HL-60 (cell line): ENCODE measurements at regions not wholly inside any gene's neighbourhood (a gene's known extent, or its start where the extent isn't known, plus 50 kb on each side); places are given as distances from the start of the nearest gene placed in this dataset.

Source experiments
- DNase-seq, 2 experiments: peaks; one replicate each; pipeline ENCODE4 v3.0.0-alpha.2; 2010 to 2020; ENCODE audit warnings: low read depth in 1 of 2, low spot score in 1 of 2
- H3K27ac ChIP-seq: fragments of 250-450 bp; sonication (Bioruptor Pico); replicated peaks from 2 replicates; pipeline ENCODE4 v1.5.1; 2020; ENCODE audit warnings: mild to moderate bottlenecking, moderate library complexity
- H3K27me3 ChIP-seq: fragments of 250-450 bp; sonication (Bioruptor Pico); 2 replicates; pipeline ENCODE4 v1.5.1; 2021; ENCODE audit warnings: mild to moderate bottlenecking, moderate library complexity; ENCODE audit not compliant: insufficient read depth, poor library complexity, severe bottlenecking
- H3K4me3 ChIP-seq: replicated peaks from 2 replicates; pipeline ENCODE4 v1.5.1; 2011; ENCODE audit warnings: mild to moderate bottlenecking, control low read depth, low read length; ENCODE audit not compliant: insufficient read depth
- CTCF ChIP-seq: IDR thresholded peaks from one replicate; pipeline ENCODE4 v1.5.1; 2011; ENCODE audit warnings: low read length, control low read depth, inconsistent platforms; ENCODE audit not compliant: insufficient read depth
- GABPA ChIP-seq: IDR thresholded peaks from 2 replicates; pipeline ENCODE4 v1.6.1; 2012; ENCODE audit warnings: low read depth
- POLR2AphosphoS5 ChIP-seq: IDR thresholded peaks from 2 replicates; pipeline ENCODE4 v1.6.1; 2012; ENCODE audit warnings: low read depth
- REST ChIP-seq: IDR thresholded peaks from 2 replicates; pipeline ENCODE4 v1.6.1; 2012; ENCODE audit warnings: low read depth; ENCODE audit not compliant: insufficient replicate concordance
- SPI1 ChIP-seq: IDR thresholded peaks from 2 replicates; pipeline ENCODE4 v1.6.1; 2012; ENCODE audit warnings: low read depth, mild to moderate bottlenecking, borderline replicate concordance

- H3K4me3 ChIP-seq = no peak overlapping the region
- DNase-seq = no peak
- H3K27me3 ChIP-seq = no peaks in the 10 kb centered on the region
- H3K27ac ChIP-seq = no peak overlapping the region
- no peak for TF ChIP-seq SPI1
Measured at GRCh38 chr10:28385748-28386502, 83.1 kb upstream of the MPP7 start.

- no peaks in the 10 kb centered on the region for H3K27me3 ChIP-seq
- no peak for DNase-seq
- no peak for TF ChIP-seq POLR2AphosphoS5
- no peak for TF ChIP-seq CTCF
- TF ChIP-seq REST = no peak
- no peak for TF ChIP-seq GABPA
- no peak for TF ChIP-seq SPI1
- no peak overlapping the region for H3K27ac ChIP-seq
- H3K4me3 ChIP-seq = no peak overlapping the region
Measured at GRCh38 chr10:28386503-28386868, 83.6 kb upstream of the MPP7 start.

GRCh38 chr10:28387140-28387539, 84.3 kb upstream of the MPP7 start:
- H3K27me3 ChIP-seq = no peaks in the 10 kb centered on the region
- DNase-seq = no peak
- H3K4me3 ChIP-seq = no peak overlapping the region
- TF ChIP-seq CTCF = no peak
- TF ChIP-seq POLR2AphosphoS5 = no peak
- no peak for TF ChIP-seq SPI1
- no peak for TF ChIP-seq GABPA
- TF ChIP-seq REST = no peak
- no peak overlapping the region for H3K27ac ChIP-seq

- TF ChIP-seq CTCF = no peak
- no peak for TF ChIP-seq GABPA
- Histone ChIP-seq H3K4me3 (no peak overlapping the region), H3K27ac (no peak overlapping the region), H3K27me3 (no peaks in the 10 kb centered on the region)
- no peak for DNase-seq
Measured at GRCh38 chr10:28391283-28391682, 88.4 kb upstream of the MPP7 start.
